IMR-90 (cell line): ENCODE measurements at regions not wholly inside any gene's neighbourhood (a gene's known extent, or its start where the extent isn't known, plus 50 kb on each side); places are given as distances from the start of the nearest gene placed in this dataset.
"Not testable (repeated sequence)": the region's sequence is repeated elsewhere in the genome, so short reads cannot be mapped to it uniquely, and the experiment has no call there.

Experiments used
- ATAC-seq: fragments of 200-7000 bp; cut with Tn5 transposase; 2 replicates; pipeline ENCODE4 v1.9.1; 2020; ENCODE audit warnings: low read depth, mild to moderate bottlenecking, moderate library complexity
- BruUV-seq: library from RNA; stranded (reverse); fragments of 400-500 nt; replicated peaks from 2 replicates; lab custom pipeline; 2021; lab: Mats Ljungman, UMichigan
- CTCF ChIA-PET: fragments of 300-600 bp; formaldehyde crosslinking; extraction: SDS; loops from one replicate; lab custom pipeline; 2021; ENCODE audit warnings: antibody characterized with exemption; lab: Yijun Ruan, JAX
- POLR2A ChIA-PET: fragments of 300-600 bp; sonication (Branson Sonifier 250); formaldehyde crosslinking; loops from one replicate; lab custom pipeline; 2022; ENCODE audit warnings: antibody characterized with exemption; ENCODE audit not compliant: unreplicated experiment; lab: Charles Lee
- DNase-seq: peaks from one replicate; pipeline ENCODE4 v3.0.0; 2013
- H2AFZ ChIP-seq: replicated peaks from 2 replicates; pipeline ENCODE3; 2013; ENCODE audit warnings: low read length, mild to moderate bottlenecking; ENCODE audit not compliant: poor library complexity
- H2AK5ac ChIP-seq: 2 replicates; pipeline ENCODE4 v1.6.1; 2013; ENCODE audit warnings: low read depth, low read length, inconsistent platforms
- H2AK9ac ChIP-seq: replicated peaks from 2 replicates; pipeline ENCODE3; 2013; ENCODE audit warnings: mild to moderate bottlenecking, low read depth, low read length, moderate library complexity; ENCODE audit not compliant: poor library complexity
- H2BK120ac ChIP-seq: 2 replicates; pipeline ENCODE4 v1.6.1; 2013; ENCODE audit warnings: low read depth, low read length, inconsistent platforms
- H2BK15ac ChIP-seq: 3 replicates; pipeline ENCODE4 v1.6.1; 2013; ENCODE audit warnings: low read depth, low read length, inconsistent platforms
- H2BK20ac ChIP-seq: 2 replicates; pipeline ENCODE4 v1.6.1; 2013; ENCODE audit warnings: low read depth, mild to moderate bottlenecking, inconsistent platforms, low read length, moderate library complexity
- H2BK5ac ChIP-seq: 2 replicates; pipeline ENCODE4 v1.6.1; 2013; ENCODE audit warnings: mild to moderate bottlenecking, low read depth, low read length, inconsistent platforms; ENCODE audit not compliant: poor library complexity, severe bottlenecking
- H3K14ac ChIP-seq: replicated peaks from 2 replicates; pipeline ENCODE4 v1.6.1; 2013; ENCODE audit warnings: low read depth, low read length, inconsistent platforms
- H3K18ac ChIP-seq: 2 replicates; pipeline ENCODE4 v1.6.1; 2013; ENCODE audit warnings: low read depth, low read length, control low read depth
- H3K23ac ChIP-seq: 2 replicates; pipeline ENCODE4 v1.6.1; 2013; ENCODE audit warnings: low read depth, low read length, inconsistent platforms
- H3K27ac ChIP-seq: 2 replicates; pipeline ENCODE4 v1.5.1; 2013; ENCODE audit warnings: mild to moderate bottlenecking, control low read depth, low read length; ENCODE audit not compliant: insufficient read depth
- H3K27me3 ChIP-seq: 2 replicates; pipeline ENCODE4 v1.6.1; 2013; ENCODE audit warnings: low read length; ENCODE audit not compliant: control insufficient read depth, insufficient read depth
- H3K36me3 ChIP-seq: 2 replicates; pipeline ENCODE4 v1.6.1; 2013; ENCODE audit warnings: low read length, mixed read lengths; ENCODE audit not compliant: control insufficient read depth, insufficient read depth
- H3K4ac ChIP-seq: 2 replicates; pipeline ENCODE4 v1.6.1; 2013; ENCODE audit warnings: low read depth, low read length, inconsistent platforms
- H3K4me1 ChIP-seq: 2 replicates; pipeline ENCODE4 v1.6.1; 2013; ENCODE audit warnings: low read length, mixed read lengths; ENCODE audit not compliant: control insufficient read depth, insufficient read depth
- H3K4me2 ChIP-seq: 2 replicates; pipeline ENCODE4 v1.6.1; 2013; ENCODE audit warnings: low read depth, mild to moderate bottlenecking, control low read depth, low read length, moderate library complexity
- H3K4me3 ChIP-seq: 2 replicates; pipeline ENCODE4 v1.5.1; 2013; ENCODE audit warnings: low read depth, mild to moderate bottlenecking, control low read depth, low read length, moderate library complexity; ENCODE audit not compliant: insufficient read depth
- H3K56ac ChIP-seq: 2 replicates; pipeline ENCODE4 v1.6.1; 2013; ENCODE audit warnings: low read length, inconsistent platforms; ENCODE audit not compliant: insufficient read depth; ENCODE audit errors: extremely low read depth
- H3K79me1 ChIP-seq, 2 experiments: 2 replicates each; pipeline ENCODE4 v1.6.1; 2013; ENCODE audit warnings: low read length in 2 of 2, inconsistent platforms in 1 of 2, low read depth in 1 of 2
- H3K9ac ChIP-seq: 2 replicates; pipeline ENCODE4 v1.6.1; 2013; ENCODE audit warnings: low read depth, low read length, control low read depth
- H3K9me1 ChIP-seq: 2 replicates; pipeline ENCODE4 v1.6.1; 2013; ENCODE audit warnings: low read length, inconsistent platforms; ENCODE audit not compliant: insufficient read depth
- H3K9me3 ChIP-seq: 2 replicates; pipeline ENCODE4 v1.6.1; 2013; ENCODE audit warnings: low read length; ENCODE audit not compliant: control insufficient read depth, insufficient read depth
- H4K20me1 ChIP-seq: 2 replicates; pipeline ENCODE4 v1.6.1; 2013; ENCODE audit warnings: low read length, inconsistent platforms; ENCODE audit not compliant: insufficient read depth
- H4K5ac ChIP-seq: 2 replicates; pipeline ENCODE4 v1.6.1; 2013; ENCODE audit warnings: mild to moderate bottlenecking, low read depth, low read length, control low read depth
- H4K8ac ChIP-seq, 2 experiments: 2 replicates each; pipeline ENCODE4 v1.6.1; 2013; ENCODE audit warnings: low read depth in 2 of 2, low read length in 2 of 2, control low read depth in 1 of 2, inconsistent platforms in 1 of 2
- H4K91ac ChIP-seq: 2 replicates; pipeline ENCODE4 v1.6.1; 2013; ENCODE audit warnings: low read depth, low read length, inconsistent platforms; ENCODE audit not compliant: insufficient read depth
- WGBS, 2 experiments: methylation state at CpG; one replicate each; pipeline versions ENCODE4 v1.1.5 to v1.1.7; 2013; ENCODE audit warnings: missing lambda C conversion rate in 2 of 2; ENCODE audit not compliant: insufficient read length in 1 of 2; ENCODE audit errors: extremely low coverage in 2 of 2; 5-methylcytosine and 5-hydroxymethylcytosine counted together
- dilution Hi-C: fragments of 300-500 bp; cut with HindIII; formaldehyde crosslinking; loops from one replicate; pipeline ENCODE4 v1.14.3; 2018; ENCODE audit warnings: low sequenced_read_pairs; ENCODE audit not compliant: unreplicated experiment
- in situ Hi-C: fragments of 300-500 bp; cut with MboI; formaldehyde crosslinking; loops from 3 replicates; pipeline ENCODE4 v1.14.3; 2019; ENCODE audit warnings: low sequenced_read_pairs, inconsistent platforms, mixed read lengths
- intact Hi-C: fragments of 100-400 bp; cut with micrococcal nuclease; formaldehyde crosslinking; loops from 2 replicates; pipeline ENCODE4 v1.10.0; 2022

DNA sequence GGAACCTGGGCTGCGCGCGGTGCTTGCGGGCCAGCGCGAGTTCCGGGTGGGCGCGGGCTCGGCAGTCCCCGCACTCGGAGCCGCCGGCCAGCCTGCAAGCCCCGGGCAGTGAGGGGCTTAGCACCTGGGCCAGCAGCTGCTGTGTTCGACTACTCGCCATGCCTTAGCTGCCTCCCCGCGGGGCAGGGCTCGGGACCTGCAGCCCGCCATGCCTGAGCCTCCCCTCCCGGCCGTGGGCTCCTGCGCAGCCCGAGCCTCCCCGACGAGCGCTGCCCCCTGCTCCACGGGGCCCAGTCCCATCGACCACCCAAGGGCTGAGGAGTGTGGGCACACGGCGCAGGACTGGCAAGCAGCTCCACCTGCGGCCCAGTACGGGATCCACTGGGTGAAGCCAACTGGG lies 77.1 kb downstream of the SPRING1 start:
- dilution Hi-C loops, H3K27ac ChIP-seq: not testable (repeated sequence)

More for the DNA sequence above, 77.1 kb downstream of the SPRING1 start:
- H3K9ac ChIP-seq, H4K5ac ChIP-seq, intact Hi-C loops, H3K79me1 ChIP-seq, DNase-seq, H3K36me3 ChIP-seq, H2AK9ac ChIP-seq, ATAC-seq, H3K4me3 ChIP-seq, H4K8ac ChIP-seq, H3K9me3 ChIP-seq, H3K9me1 ChIP-seq, H3K18ac ChIP-seq, H3K4me1 ChIP-seq, H2AK5ac ChIP-seq, CTCF ChIA-PET, in situ Hi-C loops, H3K14ac ChIP-seq, H3K56ac ChIP-seq, H4K20me1 ChIP-seq, H4K91ac ChIP-seq, BruUV-seq, H2BK5ac ChIP-seq, H2BK20ac ChIP-seq, H3K23ac ChIP-seq, H2BK15ac ChIP-seq, POLR2A ChIA-PET, H3K4me2 ChIP-seq, H2BK120ac ChIP-seq, H2AFZ ChIP-seq, H3K4ac ChIP-seq: not testable (repeated sequence)
- H3K27me3 ChIP-seq, result peaks cover 30% of the 10 kb centered on the region
- WGBS, 2 experiments, result 93% methylated on average over 24 of the region's 34 CpGs; no CpG with 5 or more reads in 1 of the 2 experiments
